Psoas muscle (tissue), 7 donors: ENCODE measurements at regions not wholly inside any gene's neighbourhood (a gene's known extent, or its start where the extent isn't known, plus 50 kb on each side); places are given as distances from the start of the nearest gene placed in this dataset.

Source experiments
- ATAC-seq, 4 donors: fragments of 200-7000 bp; cut with Tn5 transposase; one replicate each; pipeline ENCODE4 v1.9.1; 2020; ENCODE audit warnings: moderate library complexity in 3 of 4, mild to moderate bottlenecking in 2 of 4
- DNase-seq, 2 donors: peaks; one replicate each; pipeline ENCODE4 v3.0.0-alpha.2; 2020
- H3K27ac ChIP-seq: fragments of 200-600 bp; one replicate; pipeline ENCODE4 v1.8.0; 2022
- H3K27me3 ChIP-seq, 3 donors: fragments of 200-600 bp in 1 of 3; one replicate each; pipeline versions ENCODE4 v1.6.1 to v1.8.0; 2013 to 2022; ENCODE audit warnings: low read length in 2 of 3, mild to moderate bottlenecking in 2 of 3, moderate library complexity in 1 of 3; ENCODE audit not compliant: insufficient read depth in 3 of 3
- H3K36me3 ChIP-seq, 2 donors: fragments of 200-600 bp in 1 of 2; one replicate each; pipeline versions ENCODE4 v1.6.1 to v1.8.0; 2013 to 2022; ENCODE audit warnings: low read depth in 1 of 2, mild to moderate bottlenecking in 1 of 2, moderate library complexity in 1 of 2; ENCODE audit not compliant: insufficient read depth in 1 of 2
- H3K4me1 ChIP-seq: fragments of 200-600 bp; one replicate; pipeline ENCODE4 v1.8.0; 2022
- H3K4me3 ChIP-seq: fragments of 200-600 bp; one replicate; pipeline ENCODE4 v1.8.0; 2022; ENCODE audit warnings: mild to moderate bottlenecking
- H3K9me3 ChIP-seq: fragments of 200-600 bp; one replicate; pipeline ENCODE4 v1.8.0; 2022
- WGBS, 3 donors: extraction: QIAGEN DNeasy Blood & Tissue Kit; methylation state at CpG; one replicate each; pipeline versions ENCODE4 v1.1.6 to v1.1.7; 2013; 5-methylcytosine and 5-hydroxymethylcytosine counted together
- intact Hi-C, 2 donors: fragments of 100-400 bp; cut with DNase I; formaldehyde crosslinking; loops; one replicate each; pipeline versions ENCODE4 v1.11.0 to v1.14.2; 2022
- TF ChIP-seq, protein P1 (sequence below): fragments of 200-600 bp; IDR thresholded peaks from one replicate; pipeline ENCODE4 v1.8.0; 2022; ENCODE audit warnings: antibody characterized with exemption
- donor health status: healthy with polysubstance abuse.
- donor health status: DM: no; HTN: no; CAD: no; lungs with moderate emphysema.
- donor health status: Bipolar disorder and iron deficiency.
- donor health status: healthy.
- donor health status: DM: yes; HTN: yes; CAD: no.
- donor health status: DM: no; HTN: no; CAD: no.
- donor health status: DM: yes; HTN: yes; CAD: no.

GRCh38 chr10:121242741-121243608 is 355.3 kb downstream of the FGFR2 start:
- H3K4me1 ChIP-seq = no peaks in the 10 kb centered on the region
- no peak for DNase-seq
- H3K27me3 ChIP-seq = peaks cover 0 to 3% (median 0%) of the 10 kb centered on the region in 3 donors
- H3K27ac ChIP-seq = no peak overlapping the region
- no peak for ATAC-seq
- intact Hi-C loops = no loop called here
- no peak overlapping the region for H3K4me3 ChIP-seq
- H3K36me3 ChIP-seq = no peaks in the 10 kb centered on the region
- TF ChIP-seq, protein P1, sequence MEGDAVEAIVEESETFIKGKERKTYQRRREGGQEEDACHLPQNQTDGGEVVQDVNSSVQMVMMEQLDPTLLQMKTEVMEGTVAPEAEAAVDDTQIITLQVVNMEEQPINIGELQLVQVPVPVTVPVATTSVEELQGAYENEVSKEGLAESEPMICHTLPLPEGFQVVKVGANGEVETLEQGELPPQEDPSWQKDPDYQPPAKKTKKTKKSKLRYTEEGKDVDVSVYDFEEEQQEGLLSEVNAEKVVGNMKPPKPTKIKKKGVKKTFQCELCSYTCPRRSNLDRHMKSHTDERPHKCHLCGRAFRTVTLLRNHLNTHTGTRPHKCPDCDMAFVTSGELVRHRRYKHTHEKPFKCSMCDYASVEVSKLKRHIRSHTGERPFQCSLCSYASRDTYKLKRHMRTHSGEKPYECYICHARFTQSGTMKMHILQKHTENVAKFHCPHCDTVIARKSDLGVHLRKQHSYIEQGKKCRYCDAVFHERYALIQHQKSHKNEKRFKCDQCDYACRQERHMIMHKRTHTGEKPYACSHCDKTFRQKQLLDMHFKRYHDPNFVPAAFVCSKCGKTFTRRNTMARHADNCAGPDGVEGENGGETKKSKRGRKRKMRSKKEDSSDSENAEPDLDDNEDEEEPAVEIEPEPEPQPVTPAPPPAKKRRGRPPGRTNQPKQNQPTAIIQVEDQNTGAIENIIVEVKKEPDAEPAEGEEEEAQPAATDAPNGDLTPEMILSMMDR = no peak
- WGBS, 3 donors = 77 to 85% (median 82%) methylated on average over 12 of the region's 12 CpGs
- H3K9me3 ChIP-seq = no peaks in the 10 kb centered on the region

GRCh38 chr10:121243609-121244241 is 354.5 kb downstream of the FGFR2 start:
- Histone ChIP-seq H3K9me3 (no peaks in the 10 kb centered on the region), H3K36me3 (no peaks in the 10 kb centered on the region), H3K27me3 (peaks cover 0 to 3% (median 0%) of the 10 kb centered on the region in 3 donors), H3K27ac (no peak overlapping the region), H3K4me1 (no peaks in the 10 kb centered on the region), H3K4me3 (no peak overlapping the region)
- TF ChIP-seq, protein P1 = no peak
- WGBS, 3 donors = 60 to 72% (median 64%) methylated on average over 2 of the region's 2 CpGs
- ATAC-seq = no peak
- no peak for DNase-seq
- intact Hi-C loops = no loop called here

GRCh38 chr10:121244818-121245217 is 353.4 kb downstream of the FGFR2 start:
- no peaks in the 10 kb centered on the region for H3K4me1 ChIP-seq
- 24 to 36% (median 26%) methylated on average over 8 of the region's 8 CpGs for WGBS, 3 donors
- DNase-seq (no peak), ATAC-seq (no peak)
- no peaks in the 10 kb centered on the region for H3K36me3 ChIP-seq
- H3K4me3 ChIP-seq = no peak overlapping the region
- intact Hi-C loops = no loop called here
- no peaks in the 10 kb centered on the region for H3K9me3 ChIP-seq
- H3K27ac ChIP-seq = no peak overlapping the region
- TF ChIP-seq, protein P1 = no peak
- H3K27me3 ChIP-seq = peaks cover 0 to 3% (median 0%) of the 10 kb centered on the region in 3 donors

- Histone ChIP-seq H3K27me3 (peaks cover 0 to 3% (median 0%) of the 10 kb centered on the region in 3 donors), H3K36me3 (no peaks in the 10 kb centered on the region), H3K9me3 (no peaks in the 10 kb centered on the region), H3K27ac (no peak overlapping the region), H3K4me3 (no peak overlapping the region), H3K4me1 (no peaks in the 10 kb centered on the region)
- intact Hi-C loops = no loop called here
- no peak for DNase-seq
- WGBS, 3 donors = 43 to 70% (median 68%) methylated on average over 1 of the region's 1 CpG
- ATAC-seq = no peak
- TF ChIP-seq, protein P1 = no peak
These were observed 352.5 kb downstream of the FGFR2 start for GRCh38 chr10:121245754-121246153.
